ENCODE measurements at regions not wholly inside any gene's neighbourhood (a gene's known extent, or its start where the extent isn't known, plus 50 kb on each side); places are given as distances from the start of the nearest gene placed in this dataset.

DNA sequence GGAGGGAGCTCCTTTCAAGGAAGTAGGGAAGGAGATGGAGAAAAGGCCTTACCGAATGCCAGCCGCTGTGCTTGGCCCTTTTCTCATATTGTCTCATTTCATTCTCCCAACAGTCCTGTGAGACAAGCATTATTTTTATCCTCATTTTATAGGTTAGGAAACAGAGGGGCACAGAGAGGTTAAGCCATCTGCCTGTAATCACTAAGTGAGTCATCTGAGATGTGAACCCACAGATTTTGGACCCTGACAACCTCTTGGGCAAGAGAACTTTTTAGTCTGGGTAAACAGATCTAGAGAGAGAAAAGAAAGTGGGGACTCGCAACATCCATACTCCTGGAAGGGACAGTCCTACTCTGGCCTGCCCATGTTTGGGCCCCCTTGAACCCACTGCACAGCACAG lies 91.7 kb upstream of the LCLAT1 start:
- DNase-seq (no peak), FAIRE-seq (no peak)
- no peak overlapping the region for H3K4me3 ChIP-seq (ENCODE audit: low read length in 3 of 3)
- H3K27ac ChIP-seq (ENCODE audit: low read depth in 2 of 2, low read length in 2 of 2), result no peak overlapping the region
- H3K27me3 ChIP-seq (ENCODE audit: control insufficient read depth, insufficient read depth, low read length), result no peaks in the 10 kb centered on the region
- no peak overlapping the region for H3K9ac ChIP-seq (ENCODE audit: low read length in 3 of 3)
- TF ChIP-seq, protein P1, sequence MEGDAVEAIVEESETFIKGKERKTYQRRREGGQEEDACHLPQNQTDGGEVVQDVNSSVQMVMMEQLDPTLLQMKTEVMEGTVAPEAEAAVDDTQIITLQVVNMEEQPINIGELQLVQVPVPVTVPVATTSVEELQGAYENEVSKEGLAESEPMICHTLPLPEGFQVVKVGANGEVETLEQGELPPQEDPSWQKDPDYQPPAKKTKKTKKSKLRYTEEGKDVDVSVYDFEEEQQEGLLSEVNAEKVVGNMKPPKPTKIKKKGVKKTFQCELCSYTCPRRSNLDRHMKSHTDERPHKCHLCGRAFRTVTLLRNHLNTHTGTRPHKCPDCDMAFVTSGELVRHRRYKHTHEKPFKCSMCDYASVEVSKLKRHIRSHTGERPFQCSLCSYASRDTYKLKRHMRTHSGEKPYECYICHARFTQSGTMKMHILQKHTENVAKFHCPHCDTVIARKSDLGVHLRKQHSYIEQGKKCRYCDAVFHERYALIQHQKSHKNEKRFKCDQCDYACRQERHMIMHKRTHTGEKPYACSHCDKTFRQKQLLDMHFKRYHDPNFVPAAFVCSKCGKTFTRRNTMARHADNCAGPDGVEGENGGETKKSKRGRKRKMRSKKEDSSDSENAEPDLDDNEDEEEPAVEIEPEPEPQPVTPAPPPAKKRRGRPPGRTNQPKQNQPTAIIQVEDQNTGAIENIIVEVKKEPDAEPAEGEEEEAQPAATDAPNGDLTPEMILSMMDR (IDR thresholded peaks at IDR 0.05; ENCODE audit: borderline replicate concordance, extremely low read depth, insufficient read depth), result no peak
- no peaks in the 10 kb centered on the region for H3K9me3 ChIP-seq (ENCODE audit: control insufficient read depth in 2 of 3, insufficient read depth in 1 of 3, low read length in 3 of 3)
- H3K36me3 ChIP-seq (ENCODE audit: control insufficient read depth in 2 of 3, insufficient read depth in 3 of 3, low read length in 3 of 3), result no peaks in the 10 kb centered on the region
- intact Hi-C loops (cut with DNase I), result no loop called here
- H3K4me1 ChIP-seq (ENCODE audit: control insufficient read depth in 2 of 3, insufficient read depth in 2 of 3, low read depth in 1 of 3, low read length in 3 of 3), result peaks cover 0 to 13% (median 10%) of the 10 kb centered on the region in 3 donors

DNA sequence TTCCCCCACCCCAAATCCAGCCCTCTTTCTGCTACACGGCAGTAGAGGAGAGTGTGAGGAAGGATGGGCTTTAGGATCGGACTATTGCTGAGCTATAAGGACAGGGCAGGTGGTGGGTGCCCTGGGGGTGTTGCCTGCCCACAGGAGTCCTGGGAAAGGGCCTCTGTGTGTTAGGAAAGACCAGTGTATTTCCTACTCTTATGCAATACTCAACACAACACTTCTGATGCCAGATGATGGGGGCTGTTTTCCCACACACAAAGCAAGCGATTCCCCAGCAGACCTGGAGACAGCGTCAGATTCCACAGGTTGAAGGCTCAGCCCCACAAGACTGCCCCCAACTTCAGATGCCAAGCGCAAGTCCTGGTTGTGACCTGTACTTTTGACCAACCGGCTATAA lies 91.0 kb upstream of the LCLAT1 start:
- Histone ChIP-seq H3K9ac (ENCODE audit: low read length in 3 of 3) (no peak overlapping the region), H3K27me3 (ENCODE audit: control insufficient read depth, insufficient read depth, low read length) (no peaks in the 10 kb centered on the region), H3K4me3 (ENCODE audit: low read length in 3 of 3) (no peak overlapping the region), H3K9me3 (ENCODE audit: control insufficient read depth in 2 of 3, insufficient read depth in 1 of 3, low read length in 3 of 3) (no peaks in the 10 kb centered on the region), H3K4me1 (ENCODE audit: control insufficient read depth in 2 of 3, insufficient read depth in 2 of 3, low read depth in 1 of 3, low read length in 3 of 3) (peaks cover 0 to 14% (median 13%) of the 10 kb centered on the region in 3 donors), H3K36me3 (ENCODE audit: control insufficient read depth in 2 of 3, insufficient read depth in 3 of 3, low read length in 3 of 3) (no peaks in the 10 kb centered on the region), H3K27ac (ENCODE audit: low read depth in 2 of 2, low read length in 2 of 2) (no peak overlapping the region)
- TF ChIP-seq, protein P1 (IDR thresholded peaks at IDR 0.05; ENCODE audit: borderline replicate concordance, extremely low read depth, insufficient read depth), result no peak
- no peak for FAIRE-seq
- no peak for DNase-seq
- intact Hi-C loops (cut with DNase I), result no loop called here

DNA sequence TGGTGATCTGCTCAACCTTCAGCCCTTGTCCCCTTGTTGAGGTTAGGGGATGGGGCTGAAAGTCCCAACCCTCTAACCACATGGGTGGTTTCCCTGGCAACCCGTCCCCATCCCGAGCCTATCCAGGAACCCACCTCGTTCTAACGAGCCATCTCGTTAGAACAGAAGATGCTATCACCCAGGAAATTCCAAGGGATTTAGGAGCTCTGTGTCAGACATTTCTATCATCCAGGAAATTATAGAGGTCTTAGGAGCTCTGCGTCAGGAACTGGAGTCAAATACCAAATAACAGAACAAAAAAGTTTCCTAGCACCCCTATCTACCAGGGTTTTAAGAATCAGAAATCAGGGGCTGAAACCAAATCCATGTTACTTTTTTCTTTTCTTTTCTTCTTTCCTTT lies 90.3 kb upstream of the LCLAT1 start:
- H3K9me3 ChIP-seq (ENCODE audit: control insufficient read depth in 2 of 3, insufficient read depth in 1 of 3, low read length in 3 of 3), result no peaks in the 10 kb centered on the region
- intact Hi-C loops (cut with DNase I), result no loop called here
- no peaks in the 10 kb centered on the region for H3K36me3 ChIP-seq (ENCODE audit: control insufficient read depth in 2 of 3, insufficient read depth in 3 of 3, low read length in 3 of 3)
- no peak for FAIRE-seq
- DNase-seq, result no peak
- no peak overlapping the region for H3K9ac ChIP-seq (ENCODE audit: low read length in 3 of 3)
- H3K4me1 ChIP-seq (ENCODE audit: control insufficient read depth in 2 of 3, insufficient read depth in 2 of 3, low read depth in 1 of 3, low read length in 3 of 3), result peaks cover 0 to 18% (median 17%) of the 10 kb centered on the region in 3 donors
- H3K27me3 ChIP-seq (ENCODE audit: control insufficient read depth, insufficient read depth, low read length), result no peaks in the 10 kb centered on the region
- TF ChIP-seq, protein P1 (IDR thresholded peaks at IDR 0.05; ENCODE audit: borderline replicate concordance, extremely low read depth, insufficient read depth), result no peak
- no peak overlapping the region for H3K27ac ChIP-seq (ENCODE audit: low read depth in 2 of 2, low read length in 2 of 2)
- H3K4me3 ChIP-seq (ENCODE audit: low read length in 3 of 3), result no peak overlapping the region

DNA sequence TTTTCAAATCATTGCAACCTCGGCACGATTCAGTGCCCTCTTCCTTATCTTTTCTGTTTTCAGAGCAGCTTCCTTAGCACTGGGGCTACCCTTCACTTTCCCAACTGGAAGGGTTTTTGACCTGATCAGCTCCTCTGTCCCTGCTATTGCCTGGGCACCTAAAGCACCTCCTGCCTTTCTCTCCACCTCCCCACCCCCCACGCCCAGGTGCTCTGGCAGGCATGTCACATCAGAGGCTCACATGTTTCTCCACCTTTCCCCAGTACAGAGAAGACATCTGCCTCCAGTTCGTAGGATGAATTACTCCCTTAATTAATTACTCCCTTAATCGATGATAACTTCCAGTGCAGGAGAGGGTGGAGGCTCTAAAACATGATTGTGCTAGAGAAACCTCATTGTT lies 88.7 kb upstream of the LCLAT1 start:
- Histone ChIP-seq H3K27ac (ENCODE audit: low read depth in 2 of 2, low read length in 2 of 2) (no peak overlapping the region), H3K9ac (ENCODE audit: low read length in 3 of 3) (no peak overlapping the region), H3K27me3 (ENCODE audit: control insufficient read depth, insufficient read depth, low read length) (no peaks in the 10 kb centered on the region), H3K36me3 (ENCODE audit: control insufficient read depth in 2 of 3, insufficient read depth in 3 of 3, low read length in 3 of 3) (no peaks in the 10 kb centered on the region), H3K4me1 (ENCODE audit: control insufficient read depth in 2 of 3, insufficient read depth in 2 of 3, low read depth in 1 of 3, low read length in 3 of 3) (peaks cover 10 to 34% (median 32%) of the 10 kb centered on the region in 3 donors), H3K4me3 (ENCODE audit: low read length in 3 of 3) (no peak overlapping the region), H3K9me3 (ENCODE audit: control insufficient read depth in 2 of 3, insufficient read depth in 1 of 3, low read length in 3 of 3) (no peaks in the 10 kb centered on the region)
- DNase-seq (no peak), FAIRE-seq (no peak)
- TF ChIP-seq, protein P1 (IDR thresholded peaks at IDR 0.05; ENCODE audit: borderline replicate concordance, extremely low read depth, insufficient read depth), result no peak
- intact Hi-C loops (cut with DNase I), result no loop called here

Data from kidney (tissue), 13 donors.